Endothelial cell of umbilical vein (primary cell): ENCODE measurements at regions not wholly inside any gene's neighbourhood (a gene's known extent, or its start where the extent isn't known, plus 50 kb on each side); places are given as distances from the start of the nearest gene placed in this dataset.

Experiments used
- BruUV-seq: library from RNA; stranded (reverse); fragments of 400-500 nt; replicated peaks from 2 replicates; lab custom pipeline; 2021; lab: Mats Ljungman, UMichigan
- CTCF ChIA-PET: fragments of 300-600, 350-600 bp; sonication (Branson Sonifier 250); formaldehyde crosslinking; loops from one replicate; lab custom pipeline; 2021; ENCODE audit warnings: antibody characterized with exemption, inconsistent platforms; lab: Charles Lee
- POLR2A ChIA-PET: fragments of 300-600, 350-600 bp; sonication (Branson Sonifier 250); formaldehyde crosslinking; loops from one replicate; lab custom pipeline; 2021; ENCODE audit warnings: antibody characterized with exemption, inconsistent platforms; lab: Charles Lee
- DNase-seq: peaks from one replicate; pipeline ENCODE4 v3.0.0-alpha.2; 2011; ENCODE audit warnings: low read depth, low spot score
- FAIRE-seq: peaks from 2 replicates; lab custom pipeline; 2011; peaks lifted over from hg19 to GRCh38; lab: Jason Lieb, UNC
- H2AFZ ChIP-seq: 2 replicates; pipeline ENCODE4 v1.6.0; 2012; ENCODE audit warnings: low read depth, low read length, control low read depth, inconsistent platforms
- H3K27ac ChIP-seq: 2 replicates; pipeline ENCODE4 v1.5.1; 2011; ENCODE audit warnings: low read depth, mild to moderate bottlenecking, control low read depth, low read length, moderate library complexity; ENCODE audit not compliant: insufficient read depth
- H3K27me3 ChIP-seq, 2 experiments: 2 replicates each; pipeline versions ENCODE4 v1.6.0 to v1.6.1; 2011; ENCODE audit warnings: low read length in 2 of 2, mixed read lengths in 1 of 2; ENCODE audit not compliant: control insufficient read depth in 2 of 2, insufficient read depth in 2 of 2
- H3K36me3 ChIP-seq, 2 experiments: 2 replicates in 1 of 2; 3 replicates in 1 of 2; pipeline ENCODE4 v1.5.1; 2011; ENCODE audit warnings: low read length in 2 of 2, mild to moderate bottlenecking in 1 of 2, moderate library complexity in 1 of 2; ENCODE audit not compliant: control insufficient read depth in 2 of 2, insufficient read depth in 2 of 2; ENCODE audit errors: extremely low read depth in 1 of 2
- H3K4me1 ChIP-seq: 3 replicates; pipeline ENCODE4 v1.5.1; 2011; ENCODE audit warnings: mild to moderate bottlenecking, low read length; ENCODE audit not compliant: control insufficient read depth, insufficient read depth; ENCODE audit errors: extremely low read depth
- H3K4me2 ChIP-seq: 2 replicates; pipeline ENCODE4 v1.6.1; 2011; ENCODE audit warnings: low read length, control low read depth, mixed read lengths; ENCODE audit not compliant: insufficient read depth
- H3K4me3 ChIP-seq, 3 experiments: fragments of 200-600 bp in 1 of 3; sonication (generic), shearing (Covaris generic) in 1 of 3; replicated peaks in 1 of 3; 2 replicates each; pipeline ENCODE4 v1.5.1; 2011 to 2016; ENCODE audit warnings: control low read depth in 3 of 3, low read length in 3 of 3, mild to moderate bottlenecking in 2 of 3, inconsistent platforms in 1 of 3, low read depth in 1 of 3, moderate library complexity in 1 of 3; ENCODE audit not compliant: insufficient read depth in 1 of 3
- H3K79me2 ChIP-seq: 2 replicates; pipeline ENCODE4 v1.6.0; 2012; ENCODE audit warnings: low read length, inconsistent platforms; ENCODE audit not compliant: control insufficient read depth, insufficient read depth
- H3K9ac ChIP-seq: replicated peaks from 2 replicates; pipeline ENCODE3; 2011; ENCODE audit warnings: low read length, control low read depth; ENCODE audit not compliant: insufficient read depth; ENCODE audit errors: extremely low read depth
- H3K9me1 ChIP-seq: replicated peaks from 3 replicates; pipeline ENCODE4 v1.6.0; 2011; ENCODE audit warnings: mild to moderate bottlenecking, low read length; ENCODE audit not compliant: control insufficient read depth, insufficient read depth; ENCODE audit errors: extremely low read depth
- H3K9me3 ChIP-seq: replicated peaks from 2 replicates; pipeline ENCODE4 v1.5.1; 2012; ENCODE audit warnings: low read length, inconsistent platforms; ENCODE audit not compliant: control insufficient read depth, insufficient read depth
- H4K20me1 ChIP-seq: replicated peaks from 2 replicates; pipeline ENCODE3; 2011; ENCODE audit warnings: mild to moderate bottlenecking, low read length; ENCODE audit not compliant: control insufficient read depth, insufficient read depth; ENCODE audit errors: extremely low read depth
- CTCF ChIP-seq, 2 donors: IDR thresholded peaks; 1 replicate in 1 of 2; 2 replicates in 1 of 2; pipeline ENCODE4 v1.5.1; 2011; ENCODE audit warnings: low read length in 2 of 2, mild to moderate bottlenecking in 2 of 2, moderate library complexity in 2 of 2, control low read depth in 1 of 2, inconsistent platforms in 1 of 2, low read depth in 1 of 2; ENCODE audit not compliant: insufficient read depth in 1 of 2; ENCODE audit errors: extremely low read depth in 1 of 2
- EZH2 ChIP-seq: IDR thresholded peaks from 2 replicates; pipeline ENCODE4 v1.6.1; 2012; ENCODE audit warnings: borderline replicate concordance, low read depth, mild to moderate bottlenecking, moderate library complexity, low read length, inconsistent platforms; ENCODE audit not compliant: severe bottlenecking
- GATA2 ChIP-seq: IDR thresholded peaks from 2 replicates; pipeline ENCODE4 v1.7.0; 2011; ENCODE audit warnings: low read depth, mild to moderate bottlenecking, moderate library complexity, mixed read lengths, low read length; ENCODE audit not compliant: insufficient read length, insufficient read depth
- JUN ChIP-seq: IDR thresholded peaks from 2 replicates; pipeline ENCODE4 v1.6.1; 2011; ENCODE audit warnings: borderline replicate concordance, low read depth; ENCODE audit not compliant: insufficient read length, insufficient read depth
- MYC ChIP-seq: IDR thresholded peaks from one replicate; pipeline ENCODE4 v1.6.1; 2011; ENCODE audit warnings: mild to moderate bottlenecking, low read depth, low read length
- POLR2AphosphoS5 ChIP-seq: IDR thresholded peaks from 2 replicates; pipeline ENCODE4 v1.6.1; 2012; ENCODE audit warnings: low read depth, mild to moderate bottlenecking, control low read depth, low read length, moderate library complexity; ENCODE audit not compliant: insufficient read depth
- dilution Hi-C: fragments of 300-500 bp; cut with MboI; formaldehyde crosslinking; loops from one replicate; pipeline ENCODE4 v1.15.0; 2019; ENCODE audit warnings: low sequenced_read_pairs; ENCODE audit not compliant: extremely low pct_ligation_motif_present
- intact Hi-C: fragments of 100-400 bp; cut with micrococcal nuclease; formaldehyde crosslinking; loops from one replicate; pipeline ENCODE4 v1.10.0; 2022

- H3K79me2 ChIP-seq, result no peaks in the 10 kb centered on the region
- H3K36me3 ChIP-seq, result no peaks in the 10 kb centered on the region
- H3K4me3 ChIP-seq, result no peak overlapping the region
- H3K4me2 ChIP-seq, result no peak overlapping the region
- no peak overlapping the region for H2AFZ ChIP-seq
- peaks cover 5% of the 10 kb centered on the region in 2 experiments for H3K27me3 ChIP-seq
- no peak for TF ChIP-seq GATA2
- no peak for TF ChIP-seq MYC
- TF ChIP-seq CTCF (IDR thresholded peaks at IDR 0.05; ENCODE audit: extremely low read depth in 1 of 2, insufficient read depth in 1 of 2, low read depth in 1 of 2, low read length in 2 of 2), result no peak
- no peak for TF ChIP-seq POLR2AphosphoS5
- TF ChIP-seq JUN, result no peak
- TF ChIP-seq EZH2, result no peak
- peak; percentile 88 for DNase-seq
- H3K9me1 ChIP-seq, result no peaks in the 10 kb centered on the region
- dilution Hi-C loops, result no loop called here
- BruUV-seq, result no TSS peak
- CTCF ChIA-PET, result interaction anchor here (0.9 to 1.1 kb wide), 3 partner anchors 9 to 33 kb away, joined by 3 to 5 read pairs (median 3); no protein-coding TSS in a partner anchor
- no peaks in the 10 kb centered on the region for H3K4me1 ChIP-seq
- H4K20me1 ChIP-seq, result no peaks in the 10 kb centered on the region
- no peaks in the 10 kb centered on the region for H3K9me3 ChIP-seq
- intact Hi-C loops, result no loop called here
- peak; percentile 38 for FAIRE-seq
- H3K9ac ChIP-seq, result no peak overlapping the region
- POLR2A ChIA-PET, result no interaction called here
- H3K27ac ChIP-seq, result no peak overlapping the region
Observed at GRCh38 chr3:176906046-176906905, 291.0 kb downstream of the TBL1XR1 start.
